ENCODE measurements at regions not wholly inside any gene's neighbourhood (a gene's known extent, or its start where the extent isn't known, plus 50 kb on each side); places are given as distances from the start of the nearest gene placed in this dataset.
A peak's percentile ranks its signal among the peaks of the same experiment; 100 is the strongest.

- peak in 1 of 2 donors; percentile 11 for DNase-seq (ENCODE audit: low read depth in 2 of 2)
- Histone ChIP-seq H3K79me2 (ENCODE audit: control insufficient read depth, insufficient read depth, low read length) (no peaks in the 10 kb centered on the region), H3K4me3 (replicated peaks in 1 of 4; ENCODE audit: control extremely low read depth in 1 of 4, insufficient read depth in 1 of 4, low read depth in 3 of 4, low read length in 4 of 4) (no peak overlapping the region), H3K27me3 (ENCODE audit: control insufficient read depth, insufficient read depth, low read length) (no peaks in the 10 kb centered on the region), H3K27ac (ENCODE audit: insufficient read depth, low read length) (no peak overlapping the region), H3K4me1 (ENCODE audit: control insufficient read depth, extremely low read depth, insufficient read depth, low read length) (peaks cover 2% of the 10 kb centered on the region), H3K36me3 (ENCODE audit: control insufficient read depth, insufficient read depth, low read length) (no peaks in the 10 kb centered on the region), H3K9ac (ENCODE audit: insufficient read depth, low read length) (no peak overlapping the region), H3K9me3 (ENCODE audit: control insufficient read depth, insufficient read depth, low read depth, low read length) (no peaks in the 10 kb centered on the region), H4K20me1 (ENCODE audit: control insufficient read depth, extremely low read depth, insufficient read depth, low read length) (no peaks in the 10 kb centered on the region), H2AFZ (ENCODE audit: low read length) (no peak overlapping the region), H3K4me2 (ENCODE audit: extremely low read depth, insufficient read depth, low read length) (no peak overlapping the region)
- TF ChIP-seq CTCF (conservative IDR thresholded peaks at IDR 0.05 in 1 of 2, IDR thresholded peaks at IDR 0.05 in 1 of 2; ENCODE audit: low read depth in 1 of 2, low read length in 2 of 2): no peak
- TF ChIP-seq EZH2 (IDR thresholded peaks at IDR 0.05; ENCODE audit: low read length, missing control alignments): no peak
Observed at GRCh38 chr13:76790526-76790925, 95.7 kb downstream of the KCTD12 start.

GRCh38 chr13:76783798-76784197 is 102.4 kb downstream of the KCTD12 start:
- no peak overlapping the region for H3K4me2 ChIP-seq (ENCODE audit: extremely low read depth, insufficient read depth, low read length)
- H3K9me3 ChIP-seq (ENCODE audit: control insufficient read depth, insufficient read depth, low read depth, low read length): no peaks in the 10 kb centered on the region
- H3K27ac ChIP-seq (ENCODE audit: insufficient read depth, low read length): no peak overlapping the region
- no peaks in the 10 kb centered on the region for H4K20me1 ChIP-seq (ENCODE audit: control insufficient read depth, extremely low read depth, insufficient read depth, low read length)
- no peaks in the 10 kb centered on the region for H3K79me2 ChIP-seq (ENCODE audit: control insufficient read depth, insufficient read depth, low read length)
- no peak overlapping the region for H2AFZ ChIP-seq (ENCODE audit: low read length)
- no peaks in the 10 kb centered on the region for H3K36me3 ChIP-seq (ENCODE audit: control insufficient read depth, insufficient read depth, low read length)
- no peak overlapping the region for H3K4me3 ChIP-seq (replicated peaks in 1 of 4; ENCODE audit: control extremely low read depth in 1 of 4, insufficient read depth in 1 of 4, low read depth in 3 of 4, low read length in 4 of 4)
- DNase-seq (ENCODE audit: low read depth in 2 of 2): no peak
- no peak for TF ChIP-seq CTCF (conservative IDR thresholded peaks at IDR 0.05 in 1 of 2, IDR thresholded peaks at IDR 0.05 in 1 of 2; ENCODE audit: low read depth in 1 of 2, low read length in 2 of 2)
- no peak for TF ChIP-seq EZH2 (IDR thresholded peaks at IDR 0.05; ENCODE audit: low read length, missing control alignments)
- no peak overlapping the region for H3K9ac ChIP-seq (ENCODE audit: insufficient read depth, low read length)
- no peaks in the 10 kb centered on the region for H3K27me3 ChIP-seq (ENCODE audit: control insufficient read depth, insufficient read depth, low read length)
- H3K4me1 ChIP-seq (ENCODE audit: control insufficient read depth, extremely low read depth, insufficient read depth, low read length): no peaks in the 10 kb centered on the region

GRCh38 chr13:76778853-76779252 is 107.4 kb downstream of the KCTD12 start:
- Histone ChIP-seq H3K79me2 (ENCODE audit: control insufficient read depth, insufficient read depth, low read length) (no peaks in the 10 kb centered on the region), H3K9ac (ENCODE audit: insufficient read depth, low read length) (no peak overlapping the region), H3K4me3 (replicated peaks in 1 of 4; ENCODE audit: control extremely low read depth in 1 of 4, insufficient read depth in 1 of 4, low read depth in 3 of 4, low read length in 4 of 4) (no peak overlapping the region), H3K36me3 (ENCODE audit: control insufficient read depth, insufficient read depth, low read length) (no peaks in the 10 kb centered on the region), H4K20me1 (ENCODE audit: control insufficient read depth, extremely low read depth, insufficient read depth, low read length) (no peaks in the 10 kb centered on the region), H3K4me1 (ENCODE audit: control insufficient read depth, extremely low read depth, insufficient read depth, low read length) (no peaks in the 10 kb centered on the region), H2AFZ (ENCODE audit: low read length) (no peak overlapping the region), H3K27me3 (ENCODE audit: control insufficient read depth, insufficient read depth, low read length) (no peaks in the 10 kb centered on the region), H3K27ac (ENCODE audit: insufficient read depth, low read length) (no peak overlapping the region), H3K4me2 (ENCODE audit: extremely low read depth, insufficient read depth, low read length) (no peak overlapping the region), H3K9me3 (ENCODE audit: control insufficient read depth, insufficient read depth, low read depth, low read length) (no peaks in the 10 kb centered on the region)
- TF ChIP-seq CTCF (conservative IDR thresholded peaks at IDR 0.05 in 1 of 2, IDR thresholded peaks at IDR 0.05 in 1 of 2; ENCODE audit: low read depth in 1 of 2, low read length in 2 of 2): no peak
- no peak for TF ChIP-seq EZH2 (IDR thresholded peaks at IDR 0.05; ENCODE audit: low read length, missing control alignments)
- DNase-seq (ENCODE audit: low read depth in 2 of 2): no peak

Data from fibroblast of lung (primary cell).